Stomach (tissue), 4 donors: ENCODE measurements at regions not wholly inside any gene's neighbourhood (a gene's known extent, or its start where the extent isn't known, plus 50 kb on each side); places are given as distances from the start of the nearest gene placed in this dataset.

Source experiments
- POLR2AphosphoS5 ChIP-seq, 3 donors: sonication (generic); formaldehyde crosslinking; IDR thresholded peaks; one replicate each; pipeline ENCODE4 v1.6.1; 2016; ENCODE audit warnings: antibody characterized with exemption in 3 of 3
- TF ChIP-seq, protein P1 (sequence below), 7 experiments: fragments of 450-650 bp in 4 of 7; fragments of 200-600 bp in 3 of 7; sonication (generic) in 3 of 7; IDR thresholded peaks; one replicate each; pipeline ENCODE4 v1.5.1; 2016 to 2019; ENCODE audit warnings: antibody characterized with exemption in 7 of 7, control low read depth in 2 of 7, mild to moderate bottlenecking in 1 of 7

GRCh38 chr10:10365676-10366075, 652.0 kb upstream of the CELF2 start:
- TF ChIP-seq, protein P1, sequence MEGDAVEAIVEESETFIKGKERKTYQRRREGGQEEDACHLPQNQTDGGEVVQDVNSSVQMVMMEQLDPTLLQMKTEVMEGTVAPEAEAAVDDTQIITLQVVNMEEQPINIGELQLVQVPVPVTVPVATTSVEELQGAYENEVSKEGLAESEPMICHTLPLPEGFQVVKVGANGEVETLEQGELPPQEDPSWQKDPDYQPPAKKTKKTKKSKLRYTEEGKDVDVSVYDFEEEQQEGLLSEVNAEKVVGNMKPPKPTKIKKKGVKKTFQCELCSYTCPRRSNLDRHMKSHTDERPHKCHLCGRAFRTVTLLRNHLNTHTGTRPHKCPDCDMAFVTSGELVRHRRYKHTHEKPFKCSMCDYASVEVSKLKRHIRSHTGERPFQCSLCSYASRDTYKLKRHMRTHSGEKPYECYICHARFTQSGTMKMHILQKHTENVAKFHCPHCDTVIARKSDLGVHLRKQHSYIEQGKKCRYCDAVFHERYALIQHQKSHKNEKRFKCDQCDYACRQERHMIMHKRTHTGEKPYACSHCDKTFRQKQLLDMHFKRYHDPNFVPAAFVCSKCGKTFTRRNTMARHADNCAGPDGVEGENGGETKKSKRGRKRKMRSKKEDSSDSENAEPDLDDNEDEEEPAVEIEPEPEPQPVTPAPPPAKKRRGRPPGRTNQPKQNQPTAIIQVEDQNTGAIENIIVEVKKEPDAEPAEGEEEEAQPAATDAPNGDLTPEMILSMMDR (IDR thresholded peaks at IDR 0.05), result no peak
- no peak for TF ChIP-seq POLR2AphosphoS5 (IDR thresholded peaks at IDR 0.05)
